Pancreas (tissue), 10 donors: ENCODE measurements at regions not wholly inside any gene's neighbourhood (a gene's known extent, or its start where the extent isn't known, plus 50 kb on each side); places are given as distances from the start of the nearest gene placed in this dataset.
"Not testable (repeated sequence)": the region's sequence is repeated elsewhere in the genome, so short reads cannot be mapped to it uniquely, and the experiment has no call there.

Experiments used
- ATAC-seq, 4 donors: fragments of 200-7000 bp; cut with Tn5 transposase; one replicate each; pipeline versions ENCODE4 v1.8.0 to v1.9.1; 2020; ENCODE audit warnings: mild to moderate bottlenecking in 4 of 4, moderate library complexity in 4 of 4
- DNase-seq, 6 donors: peaks; one replicate each; pipeline ENCODE4 v3.0.0-alpha.2; 2020
- FAIRE-seq: peaks from 2 replicates; lab custom pipeline; 2012; peaks lifted over from hg19 to GRCh38; lab: Jason Lieb, UNC
- H3K27ac ChIP-seq, 4 donors: fragments of 200-600 bp; sonication (generic); 1 replicate in 3 of 4; 2 replicates in 1 of 4; pipeline versions ENCODE4 v1.5.0 to v1.8.0; 2020
- H3K27me3 ChIP-seq, 4 donors: fragments of 200-600 bp; one replicate each; pipeline ENCODE4 v1.8.0; 2021
- H3K36me3 ChIP-seq, 3 donors: fragments of 200-600 bp; sonication (generic) in 1 of 3; one replicate each; pipeline versions ENCODE4 v1.5.0 to v1.8.0; 2020 to 2021
- H3K4me1 ChIP-seq, 3 donors: fragments of 200-600 bp; one replicate each; pipeline ENCODE4 v1.8.0; 2021
- H3K4me3 ChIP-seq, 4 donors: fragments of 200-600 bp; sonication (generic) in 2 of 4; one replicate each; pipeline versions ENCODE4 v1.5.0 to v1.8.0; 2020 to 2021
- H3K9me3 ChIP-seq, 4 donors: fragments of 200-600 bp; one replicate each; pipeline ENCODE4 v1.8.0; 2021
- WGBS, 2 donors: extraction: QIAGEN DNeasy Blood & Tissue Kit; methylation state at CpG; one replicate each; pipeline ENCODE4 v1.1.7; 2013; 5-methylcytosine and 5-hydroxymethylcytosine counted together
- intact Hi-C, 3 donors: fragments of 100-400 bp; cut with DNase I; formaldehyde crosslinking; loops; one replicate each; pipeline versions ENCODE4 v1.11.1 to v1.14.2; 2022
- TF ChIP-seq, protein P1 (sequence below), 4 donors: fragments of 200-600 bp; sonication (generic) in 3 of 4; IDR thresholded peaks; one replicate each; pipeline versions ENCODE4 v1.5.0 to v1.8.0; 2021; ENCODE audit warnings: antibody characterized with exemption in 4 of 4
- donor health status: healthy with polysubstance abuse.
- donor health status: DM: no; HTN: no; CAD: no; lungs with moderate emphysema.
- donor health status: DM: no; HTN: no; CAD: no.
- donor health status: control.
- donor health status: control.
- donor health status: Bipolar disorder and iron deficiency.
- donor health status: DM: yes; HTN: yes; CAD: no.
- donor health status: DM: no; HTN: no; CAD: no.
- donor health status: DM: no; HTN: no; CAD: no.
- donor health status: DM: yes; HTN: yes; CAD: no.

DNA sequence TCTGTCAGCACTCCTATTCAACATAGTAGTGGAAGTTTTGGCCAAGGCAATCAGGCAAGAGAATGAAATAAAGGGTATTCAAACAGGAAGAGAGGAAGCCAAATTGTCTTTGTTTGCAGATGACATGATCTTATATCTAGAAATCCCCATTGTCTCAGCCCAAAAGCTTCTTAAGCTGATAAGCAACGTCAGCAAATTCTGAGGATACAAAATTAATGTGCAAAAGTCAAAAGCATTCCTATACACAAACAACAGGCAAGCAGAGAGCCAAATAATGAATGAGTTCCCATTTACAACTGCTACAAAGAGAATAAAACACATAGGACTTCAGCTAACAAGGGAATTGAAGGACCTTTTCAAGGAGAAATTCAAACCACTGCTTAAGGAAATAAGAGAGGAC lies 280.4 kb upstream of the LUZP2 start:
- TF ChIP-seq, protein P1, sequence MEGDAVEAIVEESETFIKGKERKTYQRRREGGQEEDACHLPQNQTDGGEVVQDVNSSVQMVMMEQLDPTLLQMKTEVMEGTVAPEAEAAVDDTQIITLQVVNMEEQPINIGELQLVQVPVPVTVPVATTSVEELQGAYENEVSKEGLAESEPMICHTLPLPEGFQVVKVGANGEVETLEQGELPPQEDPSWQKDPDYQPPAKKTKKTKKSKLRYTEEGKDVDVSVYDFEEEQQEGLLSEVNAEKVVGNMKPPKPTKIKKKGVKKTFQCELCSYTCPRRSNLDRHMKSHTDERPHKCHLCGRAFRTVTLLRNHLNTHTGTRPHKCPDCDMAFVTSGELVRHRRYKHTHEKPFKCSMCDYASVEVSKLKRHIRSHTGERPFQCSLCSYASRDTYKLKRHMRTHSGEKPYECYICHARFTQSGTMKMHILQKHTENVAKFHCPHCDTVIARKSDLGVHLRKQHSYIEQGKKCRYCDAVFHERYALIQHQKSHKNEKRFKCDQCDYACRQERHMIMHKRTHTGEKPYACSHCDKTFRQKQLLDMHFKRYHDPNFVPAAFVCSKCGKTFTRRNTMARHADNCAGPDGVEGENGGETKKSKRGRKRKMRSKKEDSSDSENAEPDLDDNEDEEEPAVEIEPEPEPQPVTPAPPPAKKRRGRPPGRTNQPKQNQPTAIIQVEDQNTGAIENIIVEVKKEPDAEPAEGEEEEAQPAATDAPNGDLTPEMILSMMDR (IDR thresholded peaks at IDR 0.05): no peak
- DNase-seq (no peak), ATAC-seq (no peak), FAIRE-seq (no peak)
- Histone ChIP-seq H3K4me1 (no peaks in the 10 kb centered on the region), H3K27me3 (no peaks in the 10 kb centered on the region), H3K27ac (no peak overlapping the region), H3K4me3 (no peak overlapping the region), H3K36me3 (no peaks in the 10 kb centered on the region), H3K9me3 (no peaks in the 10 kb centered on the region)
- WGBS, 2 donors: 9 to 30% methylated on average over 1 of the region's 1 CpG
- intact Hi-C loops: no loop called here

DNA sequence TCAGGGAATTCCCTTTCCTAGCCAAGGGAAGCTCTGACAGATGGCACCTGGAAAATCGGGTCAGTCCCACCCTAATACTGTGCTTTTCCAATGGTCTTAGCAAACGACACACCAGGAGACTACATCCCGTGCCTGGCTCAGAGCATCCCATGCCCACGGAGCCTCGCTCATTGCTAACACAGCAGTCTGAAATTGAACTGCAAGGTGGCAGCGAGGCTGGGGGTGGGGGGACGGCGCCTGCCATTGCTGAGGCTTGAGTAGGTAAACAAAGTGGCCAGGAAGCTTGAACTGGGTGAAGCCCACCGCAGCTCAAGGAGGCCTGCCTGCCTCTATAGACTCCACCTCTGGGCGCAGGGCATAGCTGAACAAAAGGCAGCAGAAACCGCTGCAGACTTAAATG lies 279.5 kb upstream of the LUZP2 start:
- H3K27me3 ChIP-seq, DNase-seq, H3K27ac ChIP-seq, H3K4me1 ChIP-seq, intact Hi-C loops, ATAC-seq, H3K36me3 ChIP-seq, H3K9me3 ChIP-seq, H3K4me3 ChIP-seq, FAIRE-seq: not testable (repeated sequence)
- WGBS, 2 donors: 76 to 77% methylated on average over 11 of the region's 11 CpGs

DNA sequence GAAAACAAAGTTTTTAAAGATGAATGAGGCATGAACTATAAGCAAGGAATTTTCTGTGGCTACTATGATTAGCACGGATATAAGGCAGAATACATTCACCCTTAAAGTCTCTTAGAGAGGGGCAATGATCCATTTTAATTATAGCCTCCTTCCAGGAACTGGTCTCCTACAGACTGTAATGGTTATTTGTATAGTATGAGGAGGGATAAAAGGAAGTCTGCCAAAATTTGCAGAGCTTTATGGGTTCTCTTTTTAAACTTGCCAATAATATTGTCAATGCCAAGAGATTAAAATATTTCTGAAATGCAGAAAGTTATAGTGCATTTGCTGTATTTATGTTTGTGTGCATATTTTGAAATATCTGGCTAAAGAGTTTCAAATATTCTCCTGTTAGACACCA lies 271.4 kb upstream of the LUZP2 start:
- no peak overlapping the region for H3K4me3 ChIP-seq
- FAIRE-seq: no peak
- no peaks in the 10 kb centered on the region for H3K36me3 ChIP-seq
- TF ChIP-seq, protein P1 (IDR thresholded peaks at IDR 0.05): no peak
- ATAC-seq: no peak
- WGBS, 2 donors: 46 to 55% methylated on average over 1 of the region's 1 CpG
- H3K27me3 ChIP-seq: no peaks in the 10 kb centered on the region
- intact Hi-C loops: no loop called here
- H3K27ac ChIP-seq: no peak overlapping the region
- no peak for DNase-seq
- no peaks in the 10 kb centered on the region for H3K4me1 ChIP-seq
- H3K9me3 ChIP-seq: no peaks in the 10 kb centered on the region

DNA sequence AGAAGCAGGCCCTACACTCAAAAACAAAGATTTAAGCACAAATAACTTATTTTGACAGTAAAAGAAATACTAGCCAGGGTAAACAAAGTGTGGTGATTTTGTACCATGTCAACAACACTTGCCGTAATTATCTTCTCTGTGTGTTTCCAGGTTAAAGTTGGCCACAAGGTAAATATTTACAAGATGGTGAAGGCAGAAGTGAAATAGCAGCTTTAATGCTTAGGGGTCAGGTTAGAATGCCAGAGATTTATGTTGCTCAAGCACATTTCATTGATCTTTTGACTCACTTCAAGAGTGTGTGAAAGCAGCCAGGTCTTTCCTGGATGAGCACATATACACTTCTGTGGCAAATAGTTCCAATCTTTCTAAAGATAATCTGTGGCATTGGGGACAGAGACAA lies 270.2 kb upstream of the LUZP2 start:
- TF ChIP-seq, protein P1 (IDR thresholded peaks at IDR 0.05): no peak

DNA sequence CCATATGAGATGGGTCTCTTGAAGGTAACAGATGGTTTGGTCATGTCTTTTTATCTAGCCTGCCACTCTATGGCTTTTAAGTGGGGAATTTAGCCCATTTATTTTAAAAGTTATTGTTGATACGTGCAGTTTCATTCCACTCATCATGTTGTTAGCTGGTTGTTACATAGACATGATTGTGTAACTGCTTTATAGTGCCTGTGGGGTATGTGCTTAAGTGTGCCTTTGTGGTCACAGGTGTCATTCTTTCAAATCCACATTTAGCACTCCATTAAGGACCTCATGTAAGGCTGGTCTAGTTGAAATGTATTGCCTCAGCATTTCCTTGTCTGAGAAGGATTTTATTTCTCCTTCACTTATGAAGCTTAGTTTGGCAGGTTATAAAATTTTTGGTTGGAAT lies 263.8 kb upstream of the LUZP2 start:
- H3K36me3 ChIP-seq: no peaks in the 10 kb centered on the region
- DNase-seq: no peak
- no peaks in the 10 kb centered on the region for H3K9me3 ChIP-seq
- no peaks in the 10 kb centered on the region for H3K27me3 ChIP-seq
- no peaks in the 10 kb centered on the region for H3K4me1 ChIP-seq
- FAIRE-seq: no peak
- 86 to 90% methylated on average over 1 of the region's 1 CpG for WGBS, 2 donors
- no peak for ATAC-seq
- intact Hi-C loops: no loop called here
- H3K4me3 ChIP-seq: no peak overlapping the region
- H3K27ac ChIP-seq: no peak overlapping the region
- TF ChIP-seq, protein P1 (IDR thresholded peaks at IDR 0.05): no peak

More for the DNA sequence above, 270.2 kb upstream of the LUZP2 start:
- WGBS, 2 donors: 16 to 17% methylated on average over 1 of the region's 1 CpG
- DNase-seq (no peak), ATAC-seq (no peak), FAIRE-seq (no peak)
- H3K27me3 ChIP-seq: no peaks in the 10 kb centered on the region
- H3K4me1 ChIP-seq: no peaks in the 10 kb centered on the region
- H3K27ac ChIP-seq: no peak overlapping the region
- H3K4me3 ChIP-seq: no peak overlapping the region
- intact Hi-C loops: no loop called here
- no peaks in the 10 kb centered on the region for H3K36me3 ChIP-seq
- H3K9me3 ChIP-seq: no peaks in the 10 kb centered on the region
